Kidney (tissue), 13 donors: ENCODE measurements at regions not wholly inside any gene's neighbourhood (a gene's known extent, or its start where the extent isn't known, plus 50 kb on each side); places are given as distances from the start of the nearest gene placed in this dataset.
A peak's percentile ranks its signal among the peaks of the same experiment; 100 is the strongest.

Experiments
- DNase-seq, 5 donors: peaks; one replicate each; pipeline ENCODE4 v3.0.0-alpha.2; 2013 to 2020
- FAIRE-seq: peaks from 2 replicates; lab custom pipeline; 2012; peaks lifted over from hg19 to GRCh38; lab: Jason Lieb, UNC
- H3K27ac ChIP-seq, 2 donors: one replicate each; pipeline ENCODE4 v1.7.0; 2013; ENCODE audit warnings: low read depth in 2 of 2, low read length in 2 of 2, inconsistent platforms in 1 of 2
- H3K27me3 ChIP-seq: one replicate; pipeline ENCODE4 v1.7.1; 2013; ENCODE audit warnings: low read length, inconsistent platforms; ENCODE audit not compliant: control insufficient read depth, insufficient read depth
- H3K36me3 ChIP-seq, 3 donors: one replicate each; pipeline versions ENCODE4 v1.7.0 to v1.7.1; 2013; ENCODE audit warnings: low read length in 3 of 3, control low read depth in 1 of 3, inconsistent platforms in 1 of 3; ENCODE audit not compliant: insufficient read depth in 3 of 3, control insufficient read depth in 2 of 3
- H3K4me1 ChIP-seq, 3 donors: one replicate each; pipeline versions ENCODE4 v1.7.0 to v1.7.1; 2013; ENCODE audit warnings: low read length in 3 of 3, inconsistent platforms in 1 of 3, low read depth in 1 of 3; ENCODE audit not compliant: control insufficient read depth in 2 of 3, insufficient read depth in 2 of 3
- H3K4me3 ChIP-seq, 3 donors: one replicate each; pipeline versions ENCODE4 v1.7.0 to v1.8.1; 2013; ENCODE audit warnings: low read length in 3 of 3, control low read depth in 1 of 3, inconsistent platforms in 1 of 3
- H3K9ac ChIP-seq, 3 donors: one replicate each; pipeline versions ENCODE4 v1.7.0 to v1.7.1; 2013; ENCODE audit warnings: low read length in 3 of 3, control low read depth in 1 of 3, inconsistent platforms in 1 of 3
- H3K9me3 ChIP-seq, 3 donors: one replicate each; pipeline versions ENCODE4 v1.7.0 to v1.7.1; 2013; ENCODE audit warnings: low read length in 3 of 3, control low read depth in 1 of 3, inconsistent platforms in 1 of 3; ENCODE audit not compliant: control insufficient read depth in 2 of 3, insufficient read depth in 1 of 3
- CTCF ChIP-seq: IDR thresholded peaks from 3 replicates; pipeline ENCODE4 v1.5.1; 2012; ENCODE audit warnings: mild to moderate bottlenecking, moderate library complexity, borderline replicate concordance; ENCODE audit not compliant: insufficient read depth; ENCODE audit errors: extremely low read depth
- intact Hi-C: fragments of 100-400 bp; cut with DNase I; formaldehyde crosslinking; loops from one replicate; pipeline ENCODE4 v1.11.1; 2022
- donor health status: control.
- donor health status: control.
- donor health status: control.
- donor health status: control.
- donor health status: control.
- donor health status: DM: yes; HTN: yes; CAD: no.
- donor health status: Normal renal cell carcinoma (clear cell type).

- Histone ChIP-seq H3K27me3 (no peaks in the 10 kb centered on the region), H3K4me3 (no peak overlapping the region), H3K9me3 (no peaks in the 10 kb centered on the region), H3K9ac (no peak overlapping the region), H3K4me1 (no peaks in the 10 kb centered on the region), H3K27ac (no peak overlapping the region), H3K36me3 (no peaks in the 10 kb centered on the region)
- intact Hi-C loops, result no loop called here
- peak in 2 of 5 donors; percentile 12 to 41 for DNase-seq
- no peak for FAIRE-seq
- TF ChIP-seq CTCF, result no peak
Observed at GRCh38 chr10:123538401-123539320, 127.5 kb upstream of the GPR26 start.

- Histone ChIP-seq H3K27ac (no peak overlapping the region), H3K36me3 (no peaks in the 10 kb centered on the region), H3K27me3 (no peaks in the 10 kb centered on the region), H3K4me3 (no peak overlapping the region), H3K4me1 (no peaks in the 10 kb centered on the region), H3K9me3 (no peaks in the 10 kb centered on the region), H3K9ac (no peak overlapping the region)
- no peak for TF ChIP-seq CTCF
- intact Hi-C loops, result no loop called here
- DNase-seq (no peak), FAIRE-seq (no peak)
Observed at GRCh38 chr10:123544986-123545385, 121.2 kb upstream of the GPR26 start.

GRCh38 chr10:123548770-123549169, 117.4 kb upstream of the GPR26 start:
- no peaks in the 10 kb centered on the region for H3K9me3 ChIP-seq
- FAIRE-seq, result no peak

More at GRCh38 chr10:123548770-123549169, 117.4 kb upstream of the GPR26 start:
- Histone ChIP-seq H3K4me1 (no peaks in the 10 kb centered on the region), H3K4me3 (no peak overlapping the region), H3K36me3 (no peaks in the 10 kb centered on the region), H3K9ac (no peak overlapping the region), H3K27ac (no peak overlapping the region), H3K27me3 (no peaks in the 10 kb centered on the region)
- TF ChIP-seq CTCF, result no peak
- peak in 1 of 5 donors; percentile 8 for DNase-seq
- intact Hi-C loops, result no loop called here
